CD8-positive, alpha-beta memory T cell (primary cell): ENCODE measurements at regions not wholly inside any gene's neighbourhood (a gene's known extent, or its start where the extent isn't known, plus 50 kb on each side); places are given as distances from the start of the nearest gene placed in this dataset.

ENCODE experiments used
- CTCF ChIA-PET: fragments of 350-600 bp; sonication (Branson Sonifier 250); formaldehyde crosslinking; loops from one replicate; lab custom pipeline; 2021; ENCODE audit warnings: antibody characterized with exemption; lab: Charles Lee
- POLR2A ChIA-PET: fragments of 350-600 bp; sonication (Branson Sonifier 250); formaldehyde crosslinking; loops from one replicate; lab custom pipeline; 2021; ENCODE audit warnings: antibody characterized with exemption; lab: Charles Lee
- DNase-seq, 5 donors: peaks; one replicate each; pipeline versions ENCODE4 v3.0.0 to v3.0.0-alpha.2; 2020 to 2022; ENCODE audit warnings: mixed read lengths in 1 of 5
- H3K27ac ChIP-seq: one replicate; pipeline ENCODE4 v1.7.0; 2013; ENCODE audit warnings: low read depth, mild to moderate bottlenecking, low read length, moderate library complexity
- H3K27me3 ChIP-seq: 2 replicates; pipeline ENCODE4 v1.7.0; 2013; ENCODE audit warnings: low read length, mild to moderate bottlenecking; ENCODE audit not compliant: insufficient read depth, poor library complexity, severe bottlenecking
- H3K36me3 ChIP-seq: 2 replicates; pipeline ENCODE4 v1.7.0; 2013; ENCODE audit warnings: mild to moderate bottlenecking, low read length, moderate library complexity; ENCODE audit not compliant: insufficient read depth
- H3K4me1 ChIP-seq: 2 replicates; pipeline ENCODE4 v1.7.0; 2013; ENCODE audit warnings: mild to moderate bottlenecking, low read length, moderate library complexity; ENCODE audit not compliant: insufficient read depth
- H3K4me3 ChIP-seq: 2 replicates; pipeline ENCODE4 v1.7.0; 2013; ENCODE audit warnings: mild to moderate bottlenecking, low read length
- H3K9me3 ChIP-seq: 2 replicates; pipeline ENCODE4 v1.7.0; 2013; ENCODE audit warnings: mild to moderate bottlenecking, low read length
- H3K27ac Mint-ChIP-seq, 8 donors: one replicate each; pipeline ENCODE4 v1.8.0; 2020 to 2021; ENCODE audit warnings: mixed read lengths in 8 of 8, mild to moderate bottlenecking in 6 of 8, inconsistent platforms in 3 of 8, moderate library complexity in 3 of 8
- H3K27me3 Mint-ChIP-seq, 2 donors: one replicate each; pipeline ENCODE4 v1.8.0; 2020 to 2021; ENCODE audit warnings: mixed read lengths in 2 of 2, mild to moderate bottlenecking in 1 of 2, moderate library complexity in 1 of 2
- H3K36me3 Mint-ChIP-seq, 3 donors: one replicate each; pipeline ENCODE4 v1.8.0; 2020 to 2021; ENCODE audit warnings: mixed read lengths in 3 of 3, inconsistent platforms in 1 of 3, mild to moderate bottlenecking in 1 of 3
- H3K4me1 Mint-ChIP-seq, 3 donors: one replicate each; pipeline ENCODE4 v1.8.0; 2020 to 2021; ENCODE audit warnings: mixed read lengths in 3 of 3, inconsistent platforms in 1 of 3, mild to moderate bottlenecking in 1 of 3
- H3K4me3 Mint-ChIP-seq, 7 donors: one replicate each; pipeline ENCODE4 v1.8.0; 2020 to 2021; ENCODE audit warnings: mixed read lengths in 7 of 7, mild to moderate bottlenecking in 6 of 7, moderate library complexity in 4 of 7, inconsistent platforms in 2 of 7
- H3K9me3 Mint-ChIP-seq, 5 donors: one replicate each; pipeline ENCODE4 v1.8.0; 2020 to 2022; ENCODE audit warnings: mixed read lengths in 5 of 5, mild to moderate bottlenecking in 3 of 5, moderate library complexity in 2 of 5, inconsistent platforms in 1 of 5

GRCh38 chr2:7400628-7401027 is 483.4 kb downstream of the RNF144A start:
- H3K27me3 ChIP-seq, result peaks cover 3% of the 10 kb centered on the region
- Mint-ChIP-seq H3K27me3 (peaks cover 4 to 29% of the 10 kb centered on the region in 2 donors), H3K9me3 (no peaks in the 10 kb centered on the region), H3K4me3 (no peak overlapping the region), H3K27ac (no peak overlapping the region), H3K4me1 (peaks cover 10 to 17% (median 15%) of the 10 kb centered on the region in 3 donors), H3K36me3 (no peaks in the 10 kb centered on the region)
- POLR2A ChIA-PET, result no interaction called here
- CTCF ChIA-PET, result no interaction called here
- no peaks in the 10 kb centered on the region for H3K9me3 ChIP-seq
- no peak overlapping the region for H3K4me3 ChIP-seq
- no peak for DNase-seq
- H3K36me3 ChIP-seq, result no peaks in the 10 kb centered on the region
- H3K27ac ChIP-seq, result no peak overlapping the region
- H3K4me1 ChIP-seq, result peaks cover 10% of the 10 kb centered on the region

- Histone ChIP-seq H3K27me3 (peaks cover 3% of the 10 kb centered on the region), H3K27ac (no peak overlapping the region), H3K4me3 (no peak overlapping the region), H3K9me3 (no peaks in the 10 kb centered on the region), H3K4me1 (peaks cover 10% of the 10 kb centered on the region), H3K36me3 (no peaks in the 10 kb centered on the region)
- no peaks in the 10 kb centered on the region for H3K36me3 Mint-ChIP-seq
- no peaks in the 10 kb centered on the region for H3K9me3 Mint-ChIP-seq
- H3K27me3 Mint-ChIP-seq, result peaks cover 4 to 44% of the 10 kb centered on the region in 2 donors
- ChIA-PET CTCF (no interaction called here), POLR2A (no interaction called here)
- peak in 1 of 5 donors; percentile 31 for DNase-seq
- H3K27ac Mint-ChIP-seq, result no peak overlapping the region
- no peak overlapping the region for H3K4me3 Mint-ChIP-seq
- H3K4me1 Mint-ChIP-seq, result peaks cover 10 to 17% (median 15%) of the 10 kb centered on the region in 3 donors
Measured at GRCh38 chr2:7403092-7403775, 486.0 kb downstream of the RNF144A start.

- no peaks in the 10 kb centered on the region for H3K36me3 ChIP-seq
- no peaks in the 10 kb centered on the region for H3K9me3 Mint-ChIP-seq
- no peak overlapping the region for H3K4me3 Mint-ChIP-seq
- CTCF ChIA-PET, result no interaction called here
- POLR2A ChIA-PET, result no interaction called here
- H3K4me3 ChIP-seq, result no peak overlapping the region
- peaks cover 3% of the 10 kb centered on the region for H3K27me3 ChIP-seq
- H3K27ac ChIP-seq, result no peak overlapping the region
- H3K27me3 Mint-ChIP-seq, result peaks cover 4 to 37% of the 10 kb centered on the region in 2 donors
- H3K4me1 ChIP-seq, result peaks cover 10% of the 10 kb centered on the region
- no peaks in the 10 kb centered on the region for H3K9me3 ChIP-seq
- peaks cover 10 to 17% (median 15%) of the 10 kb centered on the region in 3 donors for H3K4me1 Mint-ChIP-seq
- H3K36me3 Mint-ChIP-seq, result no peaks in the 10 kb centered on the region
- no peak overlapping the region for H3K27ac Mint-ChIP-seq
- DNase-seq, result no peak
Measured at GRCh38 chr2:7405861-7406715, 488.9 kb downstream of the RNF144A start.

- H3K36me3 ChIP-seq, result no peaks in the 10 kb centered on the region
- H3K27me3 Mint-ChIP-seq, result peaks cover 4 to 35% of the 10 kb centered on the region in 2 donors
- no peak for DNase-seq
- H3K36me3 Mint-ChIP-seq, result no peaks in the 10 kb centered on the region
- no peak overlapping the region for H3K4me3 Mint-ChIP-seq
- H3K9me3 ChIP-seq, result no peaks in the 10 kb centered on the region
- no peak overlapping the region for H3K4me3 ChIP-seq
- H3K27ac ChIP-seq, result no peak overlapping the region
- ChIA-PET CTCF (no interaction called here), POLR2A (no interaction called here)
- peaks cover 10 to 17% (median 15%) of the 10 kb centered on the region in 3 donors for H3K4me1 Mint-ChIP-seq
- H3K9me3 Mint-ChIP-seq, result no peaks in the 10 kb centered on the region
- peaks cover 10% of the 10 kb centered on the region for H3K4me1 ChIP-seq
- no peak overlapping the region for H3K27ac Mint-ChIP-seq
- H3K27me3 ChIP-seq, result peaks cover 3% of the 10 kb centered on the region
Measured at GRCh38 chr2:7407001-7407400, 489.8 kb downstream of the RNF144A start.

GRCh38 chr2:7407906-7408680 is 490.9 kb downstream of the RNF144A start:
- Mint-ChIP-seq H3K4me1 (peaks cover 4 to 8% (median 7%) of the 10 kb centered on the region in 3 donors), H3K27me3 (peaks cover 0 to 26% of the 10 kb centered on the region in 2 donors), H3K36me3 (no peaks in the 10 kb centered on the region), H3K9me3 (no peaks in the 10 kb centered on the region), H3K27ac (no peak overlapping the region), H3K4me3 (no peak overlapping the region)
- peaks cover 6% of the 10 kb centered on the region for H3K4me1 ChIP-seq
- H3K27ac ChIP-seq, result no peak overlapping the region
- no peak overlapping the region for H3K4me3 ChIP-seq
- ChIA-PET CTCF (no interaction called here), POLR2A (no interaction called here)
- H3K36me3 ChIP-seq, result no peaks in the 10 kb centered on the region
- H3K9me3 ChIP-seq, result no peaks in the 10 kb centered on the region
- DNase-seq, result no peak
- H3K27me3 ChIP-seq, result no peaks in the 10 kb centered on the region

GRCh38 chr2:7411691-7412090 is 494.5 kb downstream of the RNF144A start:
- ChIA-PET CTCF (no interaction called here), POLR2A (no interaction called here)
- Mint-ChIP-seq H3K9me3 (no peaks in the 10 kb centered on the region), H3K4me3 (no peak overlapping the region), H3K36me3 (peaks cover 0 to under 1% (median 0%) of the 10 kb centered on the region in 3 donors), H3K4me1 (no peaks in the 10 kb centered on the region), H3K27me3 (peaks cover 0 to 9% of the 10 kb centered on the region in 2 donors), H3K27ac (no peak overlapping the region)
- H3K4me1 ChIP-seq, result no peaks in the 10 kb centered on the region
- no peaks in the 10 kb centered on the region for H3K27me3 ChIP-seq
- H3K4me3 ChIP-seq, result no peak overlapping the region
- no peaks in the 10 kb centered on the region for H3K36me3 ChIP-seq
- no peak overlapping the region for H3K27ac ChIP-seq
- H3K9me3 ChIP-seq, result no peaks in the 10 kb centered on the region
- DNase-seq, result no peak

GRCh38 chr2:7417845-7418742 is 500.9 kb downstream of the RNF144A start:
- ChIA-PET POLR2A (no interaction called here), CTCF (interaction anchor here (1.9 kb wide), 1 partner anchor 254 kb away, joined by 4 read pairs; no protein-coding TSS in a partner anchor)
- Mint-ChIP-seq H3K9me3 (peaks cover 0 to 5% (median 3%) of the 10 kb centered on the region in 5 donors), H3K4me1 (no peaks in the 10 kb centered on the region), H3K27me3 (peaks cover 12 to 38% of the 10 kb centered on the region in 2 donors), H3K36me3 (peaks cover 0 to 15% (median 0%) of the 10 kb centered on the region in 3 donors), H3K4me3 (peak overlapping the region in 1 of 7 donors; percentile 65), H3K27ac (no peak overlapping the region)
- H3K27ac ChIP-seq, result no peak overlapping the region
- H3K27me3 ChIP-seq, result no peaks in the 10 kb centered on the region
- no peaks in the 10 kb centered on the region for H3K9me3 ChIP-seq
- H3K4me3 ChIP-seq, result no peak overlapping the region
- no peaks in the 10 kb centered on the region for H3K4me1 ChIP-seq
- H3K36me3 ChIP-seq, result no peaks in the 10 kb centered on the region
- no peak for DNase-seq
